Neutrophil (primary cell): ENCODE measurements at regions not wholly inside any gene's neighbourhood (a gene's known extent, or its start where the extent isn't known, plus 50 kb on each side); places are given as distances from the start of the nearest gene placed in this dataset.

Source experiments
- H3K27ac ChIP-seq: fragments of 200-600 bp; sonication (generic); 2 replicates; pipeline ENCODE4 v1.5.1; 2016; ENCODE audit warnings: mild to moderate bottlenecking, moderate library complexity
- H3K27me3 ChIP-seq: fragments of 200-600 bp; sonication (generic); 2 replicates; pipeline ENCODE4 v1.6.0; 2016; ENCODE audit warnings: mild to moderate bottlenecking
- H3K36me3 ChIP-seq: fragments of 200-600 bp; sonication (generic); 2 replicates; pipeline ENCODE4 v1.5.1; 2017
- H3K4me1 ChIP-seq, 2 experiments: fragments of 200-600 bp in 1 of 2; sonication (generic) in 1 of 2; 1 replicate in 1 of 2; 2 replicates in 1 of 2; pipeline versions ENCODE4 v1.5.1 to v1.6.1; 2013 to 2016; ENCODE audit warnings: low read depth in 1 of 2, low read length in 1 of 2, mild to moderate bottlenecking in 1 of 2, moderate library complexity in 1 of 2; ENCODE audit not compliant: control insufficient read depth in 1 of 2, insufficient read depth in 1 of 2
- H3K4me3 ChIP-seq, 2 experiments: fragments of 200-600 bp in 1 of 2; sonication (generic) in 1 of 2; 1 replicate in 1 of 2; 2 replicates in 1 of 2; pipeline ENCODE4 v1.5.1; 2013 to 2016; ENCODE audit warnings: low read depth in 1 of 2, low read length in 1 of 2, mild to moderate bottlenecking in 1 of 2, moderate library complexity in 1 of 2
- H3K9me3 ChIP-seq: fragments of 200-600 bp; sonication (generic); 2 replicates; pipeline ENCODE4 v1.5.1; 2016
- CTCF ChIP-seq: fragments of 200-600 bp; sonication (generic); IDR thresholded peaks from 2 replicates; pipeline ENCODE4 v1.5.1; 2016; ENCODE audit warnings: antibody characterized with exemption

- no peak for TF ChIP-seq CTCF
- H3K4me3 ChIP-seq = no peak overlapping the region
- H3K27me3 ChIP-seq = peaks cover 65% of the 10 kb centered on the region
- no peak overlapping the region for H3K27ac ChIP-seq
- no peaks in the 10 kb centered on the region for H3K9me3 ChIP-seq
- H3K36me3 ChIP-seq = no peaks in the 10 kb centered on the region
- no peaks in the 10 kb centered on the region for H3K4me1 ChIP-seq
Observed at GRCh38 chr9:109868207-109868606, 88.2 kb downstream of the PALM2AKAP2 start.

- Histone ChIP-seq H3K36me3 (no peaks in the 10 kb centered on the region), H3K27ac (no peak overlapping the region), H3K9me3 (no peaks in the 10 kb centered on the region), H3K27me3 (peaks cover 64% of the 10 kb centered on the region), H3K4me1 (no peaks in the 10 kb centered on the region), H3K4me3 (no peak overlapping the region)
- TF ChIP-seq CTCF = no peak
Observed at GRCh38 chr9:109868722-109869121, 88.7 kb downstream of the PALM2AKAP2 start.

GRCh38 chr9:109870365-109870764 is 90.4 kb downstream of the PALM2AKAP2 start:
- Histone ChIP-seq H3K9me3 (no peaks in the 10 kb centered on the region), H3K36me3 (no peaks in the 10 kb centered on the region), H3K27me3 (peaks cover 78% of the 10 kb centered on the region), H3K4me3 (no peak overlapping the region), H3K27ac (no peak overlapping the region), H3K4me1 (no peaks in the 10 kb centered on the region)
- TF ChIP-seq CTCF = no peak

GRCh38 chr9:109872901-109873300 is 92.9 kb downstream of the PALM2AKAP2 start:
- H3K36me3 ChIP-seq = no peaks in the 10 kb centered on the region
- no peak overlapping the region for H3K27ac ChIP-seq
- TF ChIP-seq CTCF = no peak
- H3K27me3 ChIP-seq = peaks cover 75% of the 10 kb centered on the region
- H3K4me3 ChIP-seq = no peak overlapping the region
- H3K9me3 ChIP-seq = no peaks in the 10 kb centered on the region
- no peaks in the 10 kb centered on the region for H3K4me1 ChIP-seq

- peaks cover 50% of the 10 kb centered on the region for H3K27me3 ChIP-seq
Observed at GRCh38 chr9:109875495-109876129, 95.6 kb downstream of the PALM2AKAP2 start.

More at GRCh38 chr9:109875495-109876129, 95.6 kb downstream of the PALM2AKAP2 start:
- Histone ChIP-seq H3K4me3 (no peak overlapping the region), H3K9me3 (no peaks in the 10 kb centered on the region), H3K4me1 (no peaks in the 10 kb centered on the region), H3K36me3 (no peaks in the 10 kb centered on the region), H3K27ac (no peak overlapping the region)
- no peak for TF ChIP-seq CTCF
